GM21529 (cell line): ENCODE measurements at regions not wholly inside any gene's neighbourhood (a gene's known extent, or its start where the extent isn't known, plus 50 kb on each side); places are given as distances from the start of the nearest gene placed in this dataset.
A peak's percentile ranks its signal among the peaks of the same experiment; 100 is the strongest.
"Not testable (repeated sequence)": the region's sequence is repeated elsewhere in the genome, so short reads cannot be mapped to it uniquely, and the experiment has no call there.

Source experiments
- ATAC-seq: cut with Tn5 transposase; IDR thresholded peaks from one replicate; pipeline ENCODE4 v1.9.1; 2021; ENCODE audit not compliant: unreplicated experiment

DNA sequence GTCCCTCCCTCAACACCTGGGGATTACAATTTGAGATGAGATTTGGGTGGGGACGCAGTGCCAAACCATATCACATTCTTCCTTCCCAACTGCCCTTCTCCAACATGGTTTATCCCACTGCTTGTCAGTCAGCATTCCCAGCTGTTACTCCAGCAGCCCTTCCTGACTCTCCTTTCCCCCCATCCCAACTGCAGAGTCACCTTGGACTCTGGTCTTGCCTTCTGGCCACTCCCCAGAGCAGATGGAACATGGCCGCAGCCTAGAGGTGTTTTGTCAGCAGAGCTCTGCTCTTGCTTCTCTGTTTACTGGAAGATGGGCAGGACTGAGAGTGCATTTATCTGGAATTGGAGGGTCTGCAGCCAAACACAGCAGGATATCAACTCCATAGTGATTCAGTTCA lies 51.2 kb upstream of the MEX3C start:
- no peak for ATAC-seq

- no peak for ATAC-seq
These were observed 52.5 kb upstream of the MEX3C start for GRCh38 chr18:51250006-51250405.

GRCh38 chr18:51250458-51251024 lies 53.1 kb upstream of the MEX3C start:
- ATAC-seq = no peak

DNA sequence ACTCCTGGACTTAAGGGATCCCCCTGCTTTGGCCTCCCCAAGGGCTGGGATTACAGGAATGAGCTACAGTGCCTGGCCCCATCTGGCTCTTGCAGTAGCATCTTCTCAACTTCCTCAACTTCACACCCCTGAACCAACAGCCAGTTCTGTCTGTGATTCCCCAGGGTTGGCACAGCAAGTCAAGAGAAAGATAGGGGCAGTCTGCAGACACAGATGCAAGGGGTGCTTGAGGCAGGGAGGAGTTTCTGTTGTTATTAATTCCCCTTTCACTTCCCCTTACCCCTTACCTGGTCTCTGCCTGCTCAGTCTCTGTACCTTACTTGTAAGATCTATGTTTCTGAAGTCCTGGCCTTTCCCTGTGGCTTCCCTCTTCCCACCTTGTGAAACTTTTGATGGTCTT lies 54.1 kb upstream of the MEX3C start:
- peak; percentile 99 for ATAC-seq

- no peak for ATAC-seq
These were observed 56.0 kb upstream of the MEX3C start for GRCh38 chr18:51253476-51253875.

- no peak for ATAC-seq
These were observed 58.2 kb upstream of the MEX3C start for GRCh38 chr18:51255693-51256092.

DNA sequence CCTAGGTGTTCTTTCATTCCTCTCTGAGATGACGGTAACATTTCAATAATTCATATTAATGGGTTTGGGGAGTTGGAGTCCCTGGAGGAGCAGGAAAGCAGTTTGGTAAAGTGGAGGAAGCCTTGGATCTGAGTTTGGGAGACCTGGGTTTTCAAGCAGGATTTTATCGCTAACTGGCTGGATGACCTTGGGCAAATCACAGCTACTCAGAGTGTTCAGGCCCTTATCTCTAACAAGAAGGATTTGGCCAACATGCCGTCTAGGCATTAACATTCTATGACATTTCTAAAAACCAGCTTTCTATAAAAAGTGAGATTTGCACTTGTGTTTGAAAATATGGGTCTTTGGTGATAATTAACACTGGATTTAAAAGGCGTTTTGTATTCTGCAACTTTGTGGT lies 59.7 kb upstream of the MEX3C start:
- no peak for ATAC-seq

GRCh38 chr18:51260118-51260517 lies 62.6 kb upstream of the MEX3C start:
- no peak for ATAC-seq

- ATAC-seq = not testable (repeated sequence)
These were observed 68.6 kb upstream of the MEX3C start for GRCh38 chr18:51266077-51266476.

- no peak for ATAC-seq
These were observed 69.3 kb upstream of the MEX3C start for GRCh38 chr18:51266773-51267172.

- ATAC-seq = no peak
These were observed 76.0 kb upstream of the MEX3C start for GRCh38 chr18:51273437-51273836.

DNA sequence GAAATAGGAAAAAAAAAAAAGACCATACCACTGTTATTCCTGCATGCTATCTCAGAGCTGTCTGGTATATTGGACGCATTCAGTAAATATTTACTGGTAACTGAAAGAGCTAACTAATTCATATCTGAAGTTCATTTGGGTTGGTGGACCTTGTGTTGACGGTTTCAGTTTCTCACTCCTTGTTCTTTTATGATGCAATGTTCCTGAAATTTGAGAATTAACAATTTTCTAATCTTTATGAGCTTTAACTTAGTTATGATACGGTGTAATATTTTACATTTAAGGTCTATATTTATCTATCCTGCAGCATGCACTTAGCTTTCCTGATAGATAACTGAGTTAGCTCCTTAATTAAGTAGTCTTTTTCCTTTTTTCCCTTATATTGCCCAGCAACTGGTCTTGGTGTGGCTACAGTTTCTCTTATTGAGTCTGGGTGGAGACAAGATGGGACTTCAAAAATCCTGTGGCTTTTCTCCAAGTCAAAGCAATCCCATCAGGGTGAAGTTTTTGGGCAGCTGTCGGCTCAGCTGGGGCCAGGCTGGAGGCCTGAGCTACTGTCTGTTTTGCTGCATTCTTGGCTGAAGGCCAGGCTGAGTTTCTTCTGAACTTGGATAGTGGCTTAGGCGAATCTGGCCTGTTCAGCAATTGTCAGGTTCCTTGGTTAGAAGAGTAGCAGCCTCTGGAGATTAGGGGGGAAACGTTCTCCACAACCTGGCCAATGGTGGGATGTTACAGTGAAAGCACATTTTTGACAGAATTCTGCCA lies 78.4 kb upstream of the MEX3C start:
- ATAC-seq = no peak

DNA sequence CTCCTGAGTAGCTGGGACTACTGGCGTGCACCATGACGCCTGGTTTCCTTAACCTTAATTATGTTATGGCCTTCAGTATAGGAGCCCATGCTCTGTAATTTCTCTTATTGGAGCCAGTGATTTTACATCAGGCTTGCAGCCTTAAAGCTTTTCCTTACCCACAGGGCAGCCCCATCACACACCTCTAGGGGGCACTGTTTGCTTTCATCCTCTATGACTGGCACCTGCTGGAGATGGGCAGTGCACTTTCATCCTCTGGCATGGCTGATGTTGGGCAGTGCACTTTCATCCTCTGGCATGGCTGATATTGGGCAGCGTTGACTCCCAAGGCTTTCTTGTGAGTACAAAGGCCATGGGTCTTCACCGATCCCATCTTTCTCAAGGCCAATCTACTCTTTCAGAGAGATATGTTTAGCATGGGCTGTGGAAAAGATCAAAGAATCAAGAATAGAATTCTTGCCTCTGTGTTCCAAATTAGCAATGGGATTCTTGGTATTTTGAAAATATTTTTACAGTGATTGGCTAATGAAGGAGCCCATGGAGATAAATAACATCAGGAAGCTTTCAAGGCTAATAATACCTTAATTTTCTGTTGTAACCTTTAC lies 80.7 kb upstream of the MEX3C start:
- ATAC-seq = no peak

GRCh38 chr18:51279367-51279984 lies 82.0 kb upstream of the MEX3C start:
- ATAC-seq = peak; percentile 72

GRCh38 chr18:51287818-51288508 lies 90.5 kb upstream of the MEX3C start:
- ATAC-seq = no peak

GRCh38 chr18:51288582-51288981 lies 91.1 kb upstream of the MEX3C start:
- ATAC-seq = no peak

GRCh38 chr18:51290860-51291259 lies 93.4 kb upstream of the MEX3C start:
- ATAC-seq = no peak

- ATAC-seq = no peak
These were observed 103.4 kb upstream of the MEX3C start for GRCh38 chr18:51300912-51301311.

- no peak for ATAC-seq
These were observed 103.9 kb upstream of the MEX3C start for GRCh38 chr18:51301376-51301775.

DNA sequence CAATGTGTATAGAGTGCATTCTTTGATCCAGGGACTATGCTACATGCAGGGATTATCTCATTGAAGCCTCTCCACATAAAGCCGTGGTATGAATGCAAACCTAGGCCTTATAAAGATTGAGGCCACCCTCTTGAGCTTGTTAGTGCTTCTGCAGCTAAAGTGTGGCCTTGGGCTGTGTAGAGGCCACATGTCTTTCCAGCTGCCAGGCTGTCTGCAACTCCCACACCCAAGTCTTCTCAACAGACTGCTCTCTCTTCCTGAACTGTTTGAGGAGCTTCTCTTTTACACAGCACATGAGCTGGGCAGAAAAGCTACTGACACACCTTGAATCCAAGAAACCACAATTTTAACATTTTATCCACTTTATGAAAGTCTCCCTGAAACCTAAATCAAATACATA lies 119.2 kb upstream of the MEX3C start:
- ATAC-seq = no peak

DNA sequence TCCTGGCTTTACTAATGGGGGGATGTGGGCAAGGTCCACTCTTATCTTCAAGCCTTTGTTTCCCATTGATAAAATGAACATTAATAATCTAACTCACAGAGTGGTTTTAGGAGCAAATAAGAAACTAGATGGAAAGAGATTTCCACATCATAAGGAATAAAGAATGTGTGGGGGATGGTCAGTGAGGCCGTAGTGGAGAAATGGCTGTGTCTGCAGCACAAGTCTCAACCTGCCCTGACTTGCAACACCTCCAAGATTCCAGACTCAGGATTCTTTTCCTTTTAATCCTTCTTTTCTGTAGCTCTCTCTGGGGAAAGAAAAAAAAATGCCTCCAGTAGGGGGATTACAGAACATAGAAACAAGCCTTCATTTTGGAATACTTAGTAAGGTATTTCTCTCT lies 124.2 kb upstream of the MEX3C start:
- ATAC-seq = no peak
